Peyer's patch (tissue), 4 donors: ENCODE measurements at regions not wholly inside any gene's neighbourhood (a gene's known extent, or its start where the extent isn't known, plus 50 kb on each side); places are given as distances from the start of the nearest gene placed in this dataset.

Experiments
- POLR2A ChIP-seq, 2 donors: fragments of 450-650 bp; IDR thresholded peaks; one replicate each; pipeline ENCODE4 v1.5.1; 2017; ENCODE audit warnings: antibody characterized with exemption in 2 of 2, mild to moderate bottlenecking in 2 of 2, moderate library complexity in 2 of 2
- TF ChIP-seq, protein P1 (sequence below), 6 experiments: fragments of 450-650 bp in 4 of 6; fragments of 200-600 bp in 2 of 6; sonication (generic) in 1 of 6; IDR thresholded peaks; one replicate each; pipeline ENCODE4 v1.5.1; 2017 to 2019; ENCODE audit warnings: antibody characterized with exemption in 6 of 6, mild to moderate bottlenecking in 3 of 6, moderate library complexity in 1 of 6

DNA sequence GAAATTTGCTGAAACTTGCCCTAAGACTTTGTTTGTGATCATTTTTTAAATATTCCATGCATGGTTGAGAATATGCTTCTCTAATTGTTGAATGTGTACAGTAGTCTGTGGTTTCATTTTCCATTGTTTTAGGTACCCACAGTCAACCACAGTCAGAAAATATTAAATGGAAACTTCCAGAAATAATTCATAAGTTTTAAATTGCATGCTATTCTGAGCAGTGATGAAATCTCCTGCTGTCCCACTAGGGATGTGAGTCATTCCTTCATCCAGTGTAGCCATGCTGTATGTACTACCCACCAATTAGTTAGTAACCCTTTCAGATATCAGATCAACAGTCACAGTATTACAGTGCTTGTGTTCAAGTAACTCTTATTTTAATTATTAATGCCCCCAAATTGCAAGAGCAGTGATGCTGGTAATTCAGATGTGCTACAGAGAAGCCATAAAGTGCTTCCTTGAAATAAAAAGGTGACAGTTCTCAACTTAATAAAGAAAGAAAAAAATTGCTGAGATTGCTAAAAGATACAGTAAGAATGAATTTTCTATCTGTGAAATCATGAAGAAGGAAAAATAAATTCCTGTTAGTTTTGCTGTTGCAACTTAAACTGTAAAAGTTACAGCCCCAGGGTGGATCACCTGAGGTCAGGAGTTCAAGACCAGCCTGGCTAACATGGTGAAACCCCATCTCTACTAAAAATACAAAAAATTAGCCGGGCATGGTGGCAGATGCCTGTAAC, 79.9 kb upstream of the FBXL17 start:
- TF ChIP-seq, protein P1, sequence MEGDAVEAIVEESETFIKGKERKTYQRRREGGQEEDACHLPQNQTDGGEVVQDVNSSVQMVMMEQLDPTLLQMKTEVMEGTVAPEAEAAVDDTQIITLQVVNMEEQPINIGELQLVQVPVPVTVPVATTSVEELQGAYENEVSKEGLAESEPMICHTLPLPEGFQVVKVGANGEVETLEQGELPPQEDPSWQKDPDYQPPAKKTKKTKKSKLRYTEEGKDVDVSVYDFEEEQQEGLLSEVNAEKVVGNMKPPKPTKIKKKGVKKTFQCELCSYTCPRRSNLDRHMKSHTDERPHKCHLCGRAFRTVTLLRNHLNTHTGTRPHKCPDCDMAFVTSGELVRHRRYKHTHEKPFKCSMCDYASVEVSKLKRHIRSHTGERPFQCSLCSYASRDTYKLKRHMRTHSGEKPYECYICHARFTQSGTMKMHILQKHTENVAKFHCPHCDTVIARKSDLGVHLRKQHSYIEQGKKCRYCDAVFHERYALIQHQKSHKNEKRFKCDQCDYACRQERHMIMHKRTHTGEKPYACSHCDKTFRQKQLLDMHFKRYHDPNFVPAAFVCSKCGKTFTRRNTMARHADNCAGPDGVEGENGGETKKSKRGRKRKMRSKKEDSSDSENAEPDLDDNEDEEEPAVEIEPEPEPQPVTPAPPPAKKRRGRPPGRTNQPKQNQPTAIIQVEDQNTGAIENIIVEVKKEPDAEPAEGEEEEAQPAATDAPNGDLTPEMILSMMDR (IDR thresholded peaks at IDR 0.05): no peak
- no peak for TF ChIP-seq POLR2A (IDR thresholded peaks at IDR 0.05)
